Stimulated activated CD4-positive, alpha-beta T cell treated with anti-CD3 and anti-CD28 coated beads, Interleukin-4, amount 100 ng/mL, for 24 hours (primary cell): ENCODE measurements at regions not wholly inside any gene's neighbourhood (a gene's known extent, or its start where the extent isn't known, plus 50 kb on each side); places are given as distances from the start of the nearest gene placed in this dataset.
"Not testable (repeated sequence)": the region's sequence is repeated elsewhere in the genome, so short reads cannot be mapped to it uniquely, and the experiment has no call there.

Experiments
- DNase-seq: peaks from one replicate; pipeline ENCODE4 v3.0.0-alpha.2; 2020

- DNase-seq = no peak
Measured at GRCh38 chr5:82596451-82596850, 318.3 kb upstream of the RPS23 start.

GRCh38 chr5:82595113-82595512, 317.0 kb upstream of the RPS23 start:
- DNase-seq = no peak

- no peak for DNase-seq
Measured at GRCh38 chr5:82594097-82594496, 315.9 kb upstream of the RPS23 start.

- no peak for DNase-seq
Measured at GRCh38 chr5:82593481-82593880, 315.3 kb upstream of the RPS23 start.

- DNase-seq = no peak
Measured at GRCh38 chr5:82591021-82591515, 312.9 kb upstream of the RPS23 start.

- DNase-seq = no peak
Measured at GRCh38 chr5:82590112-82590511, 312.0 kb upstream of the RPS23 start.

GRCh38 chr5:82586661-82587310, 308.6 kb upstream of the RPS23 start:
- DNase-seq = no peak

GRCh38 chr5:82586181-82586580, 308.0 kb upstream of the RPS23 start:
- no peak for DNase-seq

- DNase-seq = no peak
Measured at GRCh38 chr5:82584631-82585030, 306.5 kb upstream of the RPS23 start.

GRCh38 chr5:82583331-82583730, 305.2 kb upstream of the RPS23 start:
- not testable (repeated sequence) for DNase-seq

GRCh38 chr5:82564963-82565362, 286.8 kb upstream of the RPS23 start:
- no peak for DNase-seq

- no peak for DNase-seq
Measured at GRCh38 chr5:82563745-82564144, 285.6 kb upstream of the RPS23 start.

- no peak for DNase-seq
Measured at GRCh38 chr5:82562696-82563240, 284.6 kb upstream of the RPS23 start.

GRCh38 chr5:82561797-82562196, 283.6 kb upstream of the RPS23 start:
- DNase-seq = no peak

- DNase-seq = no peak
Measured at GRCh38 chr5:82560969-82561368, 282.8 kb upstream of the RPS23 start.

- DNase-seq = no peak
Measured at GRCh38 chr5:82560561-82560960, 282.4 kb upstream of the RPS23 start.

GRCh38 chr5:82551840-82552385, 273.8 kb upstream of the RPS23 start:
- DNase-seq = no peak

- no peak for DNase-seq
Measured at GRCh38 chr5:82551192-82551591, 273.0 kb upstream of the RPS23 start.

- no peak for DNase-seq
Measured at GRCh38 chr5:82549263-82549662, 271.1 kb upstream of the RPS23 start.

- no peak for DNase-seq
Measured at GRCh38 chr5:82544004-82544403, 265.9 kb upstream of the RPS23 start.

- no peak for DNase-seq
Measured at GRCh38 chr5:82540301-82540700, 262.1 kb upstream of the RPS23 start.

GRCh38 chr5:82538339-82539034, 260.3 kb upstream of the RPS23 start:
- no peak for DNase-seq

GRCh38 chr5:82537687-82538306, 259.6 kb upstream of the RPS23 start:
- no peak for DNase-seq

GRCh38 chr5:82534986-82535385, 256.8 kb upstream of the RPS23 start:
- no peak for DNase-seq
